Progenitor cell of endocrine pancreas (in vitro differentiated cells): ENCODE measurements at regions not wholly inside any gene's neighbourhood (a gene's known extent, or its start where the extent isn't known, plus 50 kb on each side); places are given as distances from the start of the nearest gene placed in this dataset.

Source experiments
- DNase-seq: peaks from one replicate; pipeline ENCODE4 v3.0.0; 2021; ENCODE audit warnings: low spot score; ENCODE audit not compliant: unreplicated experiment
- H3K27ac Mint-ChIP-seq: 2 replicates; pipeline ENCODE4 v1.8.0; 2021; ENCODE audit warnings: mild to moderate bottlenecking, moderate library complexity, mixed read lengths
- H3K27me3 Mint-ChIP-seq: 2 replicates; pipeline ENCODE4 v1.8.0; 2021; ENCODE audit warnings: mixed read lengths
- H3K36me3 Mint-ChIP-seq: 2 replicates; pipeline ENCODE4 v1.8.0; 2022; ENCODE audit warnings: mixed read lengths; ENCODE audit not compliant: insufficient read depth
- H3K4me1 Mint-ChIP-seq: 2 replicates; pipeline ENCODE4 v1.8.0; 2021; ENCODE audit warnings: low read depth, mixed read lengths
- H3K4me3 Mint-ChIP-seq: 2 replicates; pipeline ENCODE4 v1.8.0; 2021; ENCODE audit warnings: low read depth, mild to moderate bottlenecking, moderate library complexity, mixed read lengths
- H3K9me3 Mint-ChIP-seq: 2 replicates; pipeline ENCODE4 v1.8.0; 2021; ENCODE audit warnings: low read depth, mixed read lengths
- TF ChIP-seq, protein P1 (sequence below): fragments of 200-600 bp; sonication (generic); IDR thresholded peaks from one replicate; pipeline ENCODE4 v1.5.0; 2021; ENCODE audit warnings: antibody characterized with exemption, mild to moderate bottlenecking; ENCODE audit not compliant: unreplicated experiment

DNA sequence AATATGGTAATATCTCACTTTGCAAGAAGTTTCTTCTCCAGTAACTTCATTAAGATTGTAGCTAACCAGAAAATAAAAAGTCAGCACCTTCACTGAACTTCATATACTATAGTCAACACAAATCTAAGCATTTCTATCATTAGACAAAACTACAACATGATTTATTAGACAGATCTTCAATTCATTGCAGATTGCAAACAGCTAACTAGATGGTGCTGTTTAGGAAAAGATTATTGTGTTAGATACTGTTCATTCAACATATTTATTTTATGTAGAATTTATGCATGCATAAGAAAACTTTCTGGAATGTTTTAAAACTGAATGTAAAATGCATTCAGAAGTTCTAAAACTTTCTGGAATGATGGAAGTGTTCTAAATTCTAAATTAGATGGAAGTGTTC lies 442.1 kb downstream of the HTR1B start:
- Mint-ChIP-seq H3K4me3 (no peak overlapping the region), H3K4me1 (peaks cover 2% of the 10 kb centered on the region), H3K27me3 (no peaks in the 10 kb centered on the region), H3K36me3 (no peaks in the 10 kb centered on the region), H3K9me3 (no peaks in the 10 kb centered on the region), H3K27ac (no peak overlapping the region)
- DNase-seq = no peak
- TF ChIP-seq, protein P1, sequence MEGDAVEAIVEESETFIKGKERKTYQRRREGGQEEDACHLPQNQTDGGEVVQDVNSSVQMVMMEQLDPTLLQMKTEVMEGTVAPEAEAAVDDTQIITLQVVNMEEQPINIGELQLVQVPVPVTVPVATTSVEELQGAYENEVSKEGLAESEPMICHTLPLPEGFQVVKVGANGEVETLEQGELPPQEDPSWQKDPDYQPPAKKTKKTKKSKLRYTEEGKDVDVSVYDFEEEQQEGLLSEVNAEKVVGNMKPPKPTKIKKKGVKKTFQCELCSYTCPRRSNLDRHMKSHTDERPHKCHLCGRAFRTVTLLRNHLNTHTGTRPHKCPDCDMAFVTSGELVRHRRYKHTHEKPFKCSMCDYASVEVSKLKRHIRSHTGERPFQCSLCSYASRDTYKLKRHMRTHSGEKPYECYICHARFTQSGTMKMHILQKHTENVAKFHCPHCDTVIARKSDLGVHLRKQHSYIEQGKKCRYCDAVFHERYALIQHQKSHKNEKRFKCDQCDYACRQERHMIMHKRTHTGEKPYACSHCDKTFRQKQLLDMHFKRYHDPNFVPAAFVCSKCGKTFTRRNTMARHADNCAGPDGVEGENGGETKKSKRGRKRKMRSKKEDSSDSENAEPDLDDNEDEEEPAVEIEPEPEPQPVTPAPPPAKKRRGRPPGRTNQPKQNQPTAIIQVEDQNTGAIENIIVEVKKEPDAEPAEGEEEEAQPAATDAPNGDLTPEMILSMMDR = no peak

DNA sequence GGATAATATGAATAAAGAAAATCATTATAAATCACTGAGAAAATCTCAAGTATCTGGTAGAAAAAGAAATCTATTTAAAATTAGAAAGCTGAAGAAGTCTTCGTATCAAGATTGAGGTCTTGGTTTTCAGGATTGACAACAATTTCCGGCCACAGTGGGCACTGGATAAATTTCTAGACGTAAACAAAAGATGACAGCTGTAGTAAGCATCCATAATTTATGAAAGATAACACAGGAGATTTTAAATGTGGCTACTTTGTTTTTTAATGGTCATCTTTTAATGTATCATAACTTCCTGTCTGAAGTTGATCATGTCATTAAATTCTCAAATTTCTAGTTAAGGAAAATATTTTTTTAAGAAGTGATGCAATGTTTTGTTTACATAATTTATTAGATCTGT lies 444.2 kb downstream of the HTR1B start:
- H3K36me3 Mint-ChIP-seq = no peaks in the 10 kb centered on the region
- TF ChIP-seq, protein P1 = no peak
- DNase-seq = no peak
- peaks cover 6% of the 10 kb centered on the region for H3K4me1 Mint-ChIP-seq
- H3K4me3 Mint-ChIP-seq = no peak overlapping the region
- H3K9me3 Mint-ChIP-seq = no peaks in the 10 kb centered on the region
- H3K27ac Mint-ChIP-seq = no peak overlapping the region
- no peaks in the 10 kb centered on the region for H3K27me3 Mint-ChIP-seq

DNA sequence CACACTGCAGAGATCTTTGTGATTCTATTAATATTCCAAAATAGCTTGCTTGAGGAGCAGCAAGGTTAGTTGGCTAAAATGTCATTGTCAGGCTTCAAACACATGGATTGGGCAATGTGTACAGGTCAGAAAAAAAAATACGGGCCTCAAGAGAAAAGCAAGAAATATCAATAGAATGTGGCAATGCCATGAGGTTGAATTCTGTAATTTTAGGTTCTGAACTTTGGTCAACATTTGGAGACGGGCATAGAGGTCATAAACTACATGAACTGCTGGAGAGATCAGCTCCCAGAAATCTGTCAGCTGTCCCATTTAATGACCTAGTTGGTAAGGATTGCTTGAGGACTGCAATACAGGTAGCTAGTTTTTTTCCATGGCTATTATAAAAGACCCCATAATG lies 445.8 kb downstream of the HTR1B start:
- TF ChIP-seq, protein P1 = no peak
- Mint-ChIP-seq H3K9me3 (no peaks in the 10 kb centered on the region), H3K4me1 (peaks cover 6% of the 10 kb centered on the region), H3K27ac (no peak overlapping the region), H3K27me3 (no peaks in the 10 kb centered on the region), H3K36me3 (no peaks in the 10 kb centered on the region), H3K4me3 (no peak overlapping the region)
- DNase-seq = no peak

DNA sequence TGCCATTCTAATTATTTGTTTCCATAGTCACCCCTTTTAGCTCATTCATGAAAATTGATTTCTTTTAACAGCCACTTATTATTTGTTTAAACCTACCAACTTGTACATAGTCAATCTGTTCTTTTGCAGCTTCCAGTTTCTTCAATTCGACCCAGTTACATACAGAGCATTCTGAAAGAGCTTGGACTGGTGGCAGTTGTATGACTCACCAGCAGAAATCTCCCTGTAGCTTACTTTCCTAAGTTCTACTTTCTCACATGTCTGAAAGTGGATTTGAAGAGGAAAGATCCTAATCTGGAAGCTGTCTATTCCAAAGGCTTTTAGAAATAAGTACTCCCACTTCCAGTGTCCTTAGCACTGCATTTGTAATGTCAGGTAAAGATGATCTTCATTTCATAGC lies 447.9 kb downstream of the HTR1B start:
- no peaks in the 10 kb centered on the region for H3K9me3 Mint-ChIP-seq
- H3K36me3 Mint-ChIP-seq = no peaks in the 10 kb centered on the region
- no peak overlapping the region for H3K4me3 Mint-ChIP-seq
- H3K27me3 Mint-ChIP-seq = no peaks in the 10 kb centered on the region
- TF ChIP-seq, protein P1 = no peak
- DNase-seq = no peak
- no peak overlapping the region for H3K27ac Mint-ChIP-seq
- H3K4me1 Mint-ChIP-seq = peaks cover 4% of the 10 kb centered on the region

DNA sequence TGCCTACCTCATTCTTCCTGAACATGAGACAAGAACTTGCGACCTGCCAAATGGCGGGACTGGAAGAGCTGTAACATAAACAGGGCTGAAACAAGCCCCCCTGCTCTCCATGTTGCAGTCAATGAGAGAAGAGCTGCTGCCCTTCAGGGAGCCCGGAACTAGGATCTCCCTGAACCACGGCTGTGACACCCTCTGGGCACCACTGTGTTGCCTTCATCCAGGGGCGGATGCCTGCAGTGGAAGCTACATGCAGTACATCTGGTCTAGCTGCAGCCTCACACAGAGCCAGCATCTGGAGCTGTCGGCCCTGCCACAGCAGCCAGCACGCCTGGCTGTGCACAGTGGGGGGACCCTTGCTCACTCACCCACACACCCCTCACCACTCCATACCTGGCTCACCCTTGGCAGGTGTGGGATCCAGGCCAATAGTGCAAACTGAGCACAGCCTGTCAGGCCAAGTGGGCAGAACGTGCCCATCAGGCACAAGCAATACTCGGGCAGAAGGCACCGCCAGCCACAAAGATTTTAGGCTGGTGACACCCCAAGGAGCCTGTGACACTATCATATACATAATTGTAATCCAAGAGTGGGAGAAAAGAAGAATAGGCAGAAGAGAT lies 451.3 kb downstream of the HTR1B start:
- TF ChIP-seq, protein P1 = no peak
- no peaks in the 10 kb centered on the region for H3K27me3 Mint-ChIP-seq
- H3K4me3 Mint-ChIP-seq = no peak overlapping the region
- H3K27ac Mint-ChIP-seq = no peak overlapping the region
- peaks cover 4% of the 10 kb centered on the region for H3K4me1 Mint-ChIP-seq
- no peak for DNase-seq
- peaks cover 4% of the 10 kb centered on the region for H3K9me3 Mint-ChIP-seq
- H3K36me3 Mint-ChIP-seq = no peaks in the 10 kb centered on the region
